Astrocyte (in vitro differentiated cells and primary cell): ENCODE measurements at regions not wholly inside any gene's neighbourhood (a gene's known extent, or its start where the extent isn't known, plus 50 kb on each side); places are given as distances from the start of the nearest gene placed in this dataset.

Experiments
- DNase-seq: peaks from one replicate; pipeline ENCODE4 v3.0.0-alpha.2; 2010; ENCODE audit warnings: low read depth
- FAIRE-seq: peaks from 2 replicates; lab custom pipeline; 2011; peaks lifted over from hg19 to GRCh38; lab: Jason Lieb, UNC
- H2AFZ ChIP-seq: 2 replicates; pipeline ENCODE4 v1.6.0; 2012; ENCODE audit warnings: low read depth, low read length, inconsistent platforms
- H3K27ac ChIP-seq: 2 replicates; pipeline ENCODE4 v1.5.1; 2011; ENCODE audit warnings: low read depth, low read length, inconsistent platforms
- H3K27me3 ChIP-seq: 2 replicates; pipeline ENCODE4 v1.6.0; 2011; ENCODE audit warnings: low read length, inconsistent platforms; ENCODE audit not compliant: insufficient read depth
- H3K36me3 ChIP-seq: 2 replicates; pipeline ENCODE4 v1.5.1; 2011; ENCODE audit warnings: low read length, inconsistent platforms; ENCODE audit not compliant: insufficient read depth
- H3K4me1 ChIP-seq: 2 replicates; pipeline ENCODE4 v1.5.1; 2011; ENCODE audit warnings: low read length, inconsistent platforms; ENCODE audit not compliant: insufficient read depth
- H3K4me2 ChIP-seq: 2 replicates; pipeline ENCODE4 v1.6.0; 2012; ENCODE audit warnings: low read length, inconsistent platforms
- H3K4me3 ChIP-seq: 2 replicates; pipeline ENCODE4 v1.5.1; 2011; ENCODE audit warnings: low read depth, mild to moderate bottlenecking, low read length, inconsistent platforms; ENCODE audit not compliant: insufficient read depth
- H3K79me2 ChIP-seq: 2 replicates; pipeline ENCODE4 v1.6.0; 2012; ENCODE audit warnings: mild to moderate bottlenecking, low read length, inconsistent platforms; ENCODE audit not compliant: insufficient read depth
- H3K9ac ChIP-seq: 2 replicates; pipeline ENCODE4 v1.6.0; 2012; ENCODE audit warnings: mild to moderate bottlenecking, low read length, inconsistent platforms
- H3K9me3 ChIP-seq: 2 replicates; pipeline ENCODE4 v1.5.1; 2012; ENCODE audit warnings: low read depth, mild to moderate bottlenecking, low read length, inconsistent platforms; ENCODE audit not compliant: insufficient read depth
- H4K20me1 ChIP-seq: 2 replicates; pipeline ENCODE4 v1.6.0; 2012; ENCODE audit warnings: low read length, inconsistent platforms; ENCODE audit not compliant: insufficient read depth
- H3K27ac Mint-ChIP-seq: one replicate; pipeline ENCODE4 v1.8.0; 2021; ENCODE audit warnings: mild to moderate bottlenecking, mixed read lengths; ENCODE audit not compliant: unreplicated experiment
- H3K27me3 Mint-ChIP-seq: one replicate; pipeline ENCODE4 v1.8.0; 2021; ENCODE audit warnings: low read depth, mixed read lengths; ENCODE audit not compliant: unreplicated experiment
- H3K36me3 Mint-ChIP-seq: one replicate; pipeline ENCODE4 v1.8.0; 2021; ENCODE audit warnings: low read depth, mixed read lengths; ENCODE audit not compliant: unreplicated experiment
- H3K4me1 Mint-ChIP-seq: one replicate; pipeline ENCODE4 v1.8.0; 2021; ENCODE audit warnings: low read depth, mixed read lengths; ENCODE audit not compliant: unreplicated experiment
- H3K4me3 Mint-ChIP-seq: one replicate; pipeline ENCODE4 v1.8.0; 2021; ENCODE audit warnings: mild to moderate bottlenecking, moderate library complexity, mixed read lengths; ENCODE audit not compliant: unreplicated experiment
- H3K9me3 Mint-ChIP-seq: one replicate; pipeline ENCODE4 v1.8.0; 2021; ENCODE audit warnings: mild to moderate bottlenecking, mixed read lengths; ENCODE audit not compliant: unreplicated experiment
- CTCF ChIP-seq: IDR thresholded peaks from 2 replicates; pipeline ENCODE4 v1.5.1; 2011; ENCODE audit warnings: low read depth, mild to moderate bottlenecking, inconsistent platforms, low read length, moderate library complexity; ENCODE audit not compliant: insufficient read depth
- EZH2 ChIP-seq: IDR thresholded peaks from 2 replicates; pipeline ENCODE4 v1.6.1; 2012; ENCODE audit warnings: mild to moderate bottlenecking, low read length, inconsistent platforms; ENCODE audit not compliant: insufficient read depth

GRCh38 chr9:12065686-12066085, 627.5 kb upstream of the TYRP1 start:
- FAIRE-seq (no peak), DNase-seq (no peak)
- Histone ChIP-seq H3K27ac (no peak overlapping the region), H3K4me3 (no peak overlapping the region), H3K36me3 (no peaks in the 10 kb centered on the region), H2AFZ (no peak overlapping the region), H3K79me2 (no peaks in the 10 kb centered on the region), H4K20me1 (no peaks in the 10 kb centered on the region), H3K4me2 (no peak overlapping the region), H3K9ac (no peak overlapping the region), H3K9me3 (no peaks in the 10 kb centered on the region), H3K4me1 (no peaks in the 10 kb centered on the region), H3K27me3 (no peaks in the 10 kb centered on the region)
- Mint-ChIP-seq H3K9me3 (no peaks in the 10 kb centered on the region), H3K27ac (no peak overlapping the region), H3K4me1 (peaks cover 10% of the 10 kb centered on the region), H3K27me3 (no peaks in the 10 kb centered on the region), H3K4me3 (no peak overlapping the region), H3K36me3 (no peaks in the 10 kb centered on the region)
- TF ChIP-seq CTCF (no peak), EZH2 (no peak)

- TF ChIP-seq EZH2 (no peak), CTCF (no peak)
- FAIRE-seq = no peak
These were observed 626.6 kb upstream of the TYRP1 start for GRCh38 chr9:12066455-12067035.

GRCh38 chr9:12069366-12069765, 623.8 kb upstream of the TYRP1 start:
- no peak overlapping the region for H3K27ac ChIP-seq
- H3K4me2 ChIP-seq = no peak overlapping the region
- H3K36me3 ChIP-seq = no peaks in the 10 kb centered on the region
- H3K36me3 Mint-ChIP-seq = no peaks in the 10 kb centered on the region
- H3K27me3 ChIP-seq = no peaks in the 10 kb centered on the region
- H3K9me3 ChIP-seq = no peaks in the 10 kb centered on the region
- H3K27me3 Mint-ChIP-seq = no peaks in the 10 kb centered on the region
- H3K4me3 ChIP-seq = no peak overlapping the region
- H3K27ac Mint-ChIP-seq = no peak overlapping the region
- peaks cover 7% of the 10 kb centered on the region for H3K4me1 Mint-ChIP-seq
- no peak for TF ChIP-seq CTCF
- TF ChIP-seq EZH2 = no peak
- FAIRE-seq (no peak), DNase-seq (no peak)
- no peaks in the 10 kb centered on the region for H3K4me1 ChIP-seq
- no peaks in the 10 kb centered on the region for H4K20me1 ChIP-seq
- no peaks in the 10 kb centered on the region for H3K79me2 ChIP-seq
- H3K9me3 Mint-ChIP-seq = no peaks in the 10 kb centered on the region
- H2AFZ ChIP-seq = no peak overlapping the region
- H3K9ac ChIP-seq = no peak overlapping the region
- no peak overlapping the region for H3K4me3 Mint-ChIP-seq

More at GRCh38 chr9:12066455-12067035, 626.6 kb upstream of the TYRP1 start:
- Histone ChIP-seq H3K79me2 (no peaks in the 10 kb centered on the region), H3K27me3 (no peaks in the 10 kb centered on the region), H3K27ac (no peak overlapping the region), H3K9me3 (no peaks in the 10 kb centered on the region), H2AFZ (no peak overlapping the region), H3K4me3 (no peak overlapping the region), H4K20me1 (no peaks in the 10 kb centered on the region), H3K9ac (no peak overlapping the region), H3K4me2 (no peak overlapping the region), H3K4me1 (no peaks in the 10 kb centered on the region), H3K36me3 (no peaks in the 10 kb centered on the region)
- no peak overlapping the region for H3K4me3 Mint-ChIP-seq
- H3K9me3 Mint-ChIP-seq = no peaks in the 10 kb centered on the region
- H3K27ac Mint-ChIP-seq = no peak overlapping the region
- peaks cover 10% of the 10 kb centered on the region for H3K4me1 Mint-ChIP-seq
- DNase-seq = no peak
- H3K27me3 Mint-ChIP-seq = no peaks in the 10 kb centered on the region
- H3K36me3 Mint-ChIP-seq = no peaks in the 10 kb centered on the region
